Muscle of leg (tissue), 3 donors: ENCODE measurements at regions not wholly inside any gene's neighbourhood (a gene's known extent, or its start where the extent isn't known, plus 50 kb on each side); places are given as distances from the start of the nearest gene placed in this dataset.
"Not testable (repeated sequence)": the region's sequence is repeated elsewhere in the genome, so short reads cannot be mapped to it uniquely, and the experiment has no call there.

Experiments
- DNase-seq: peaks from one replicate; pipeline ENCODE4 v3.0.0; 2013
- H3K27ac ChIP-seq: one replicate; pipeline ENCODE4 v1.5.1; 2013; ENCODE audit warnings: mild to moderate bottlenecking, low read length, control low read depth
- H3K27me3 ChIP-seq: one replicate; pipeline ENCODE4 v1.6.1; 2013; ENCODE audit warnings: low read length; ENCODE audit not compliant: control insufficient read depth, insufficient read depth
- H3K36me3 ChIP-seq: one replicate; pipeline ENCODE4 v1.6.1; 2013; ENCODE audit warnings: low read length; ENCODE audit not compliant: control insufficient read depth, insufficient read depth
- H3K4me1 ChIP-seq: one replicate; pipeline ENCODE4 v1.6.1; 2013; ENCODE audit warnings: low read length; ENCODE audit not compliant: control insufficient read depth, insufficient read depth
- H3K4me3 ChIP-seq: one replicate; pipeline ENCODE4 v1.5.1; 2013; ENCODE audit warnings: low read length, control low read depth
- H3K9me3 ChIP-seq: replicated peaks from 2 replicates; pipeline ENCODE4 v1.6.1; 2013; ENCODE audit warnings: low read depth, low read length; ENCODE audit not compliant: control insufficient read depth
- WGBS: methylation state at CpG from one replicate; pipeline ENCODE4 v1.1.5; 2013; ENCODE audit warnings: missing lambda C conversion rate; ENCODE audit not compliant: insufficient coverage; 5-methylcytosine and 5-hydroxymethylcytosine counted together

DNA sequence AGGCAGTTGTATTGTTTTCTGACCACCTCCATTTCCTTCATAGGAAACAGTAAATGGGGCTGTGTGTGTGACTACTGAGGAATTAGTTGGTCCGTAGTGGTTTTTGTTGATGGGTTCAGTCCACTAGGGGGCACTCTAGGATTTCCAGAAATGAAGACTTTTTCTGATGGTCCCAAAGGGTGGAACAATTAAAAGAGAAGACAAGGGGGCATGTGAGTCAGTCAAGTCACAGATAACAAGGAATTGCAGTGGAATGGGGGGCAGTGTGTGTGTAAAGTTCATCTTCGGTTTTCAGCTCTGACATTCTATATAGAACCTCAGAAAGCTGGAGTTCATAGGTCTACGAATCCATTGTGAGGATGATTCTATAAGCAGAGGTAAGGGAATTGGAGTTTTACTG lies 186.6 kb upstream of the OR4E1 start:
- WGBS, result 10% methylated on average over 1 of the region's 3 CpGs
- Histone ChIP-seq H3K27me3 (no peaks in the 10 kb centered on the region), H3K4me1 (no peaks in the 10 kb centered on the region), H3K36me3 (no peaks in the 10 kb centered on the region), H3K9me3 (no peaks in the 10 kb centered on the region), H3K4me3 (no peak overlapping the region), H3K27ac (no peak overlapping the region)
- no peak for DNase-seq

DNA sequence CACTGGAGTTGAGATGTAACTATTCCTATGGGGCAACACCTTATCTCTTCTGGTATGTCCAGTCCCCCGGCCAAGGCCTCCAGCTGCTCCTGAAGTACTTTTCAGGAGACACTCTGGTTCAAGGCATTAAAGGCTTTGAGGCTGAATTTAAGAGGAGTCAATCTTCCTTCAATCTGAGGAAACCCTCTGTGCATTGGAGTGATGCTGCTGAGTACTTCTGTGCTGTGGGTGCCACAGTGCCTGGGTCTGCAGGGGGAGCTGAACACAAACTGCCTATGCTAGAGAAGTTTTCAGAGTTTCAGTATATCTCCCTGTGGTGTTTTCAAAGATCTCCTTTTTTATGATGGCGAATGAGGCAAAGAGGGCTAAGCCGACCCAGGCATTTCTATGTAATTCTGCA lies 179.2 kb upstream of the OR4E1 start:
- no peaks in the 10 kb centered on the region for H3K36me3 ChIP-seq
- no peaks in the 10 kb centered on the region for H3K4me1 ChIP-seq
- no peaks in the 10 kb centered on the region for H3K9me3 ChIP-seq
- no peaks in the 10 kb centered on the region for H3K27me3 ChIP-seq
- 90% methylated on average over 2 of the region's 3 CpGs for WGBS
- H3K4me3 ChIP-seq, result no peak overlapping the region
- no peak overlapping the region for H3K27ac ChIP-seq
- no peak for DNase-seq

- Histone ChIP-seq H3K27ac (no peak overlapping the region), H3K9me3 (no peaks in the 10 kb centered on the region), H3K27me3 (no peaks in the 10 kb centered on the region), H3K4me3 (no peak overlapping the region), H3K4me1 (no peaks in the 10 kb centered on the region), H3K36me3 (no peaks in the 10 kb centered on the region)
- no CpG with 5 or more reads among the region's 4 CpGs for whole genome bisulfite sequencing
- DNase-seq, result peak; percentile 10
Measured at GRCh38 chr14:21852061-21852664, 178.5 kb upstream of the OR4E1 start.

DNA sequence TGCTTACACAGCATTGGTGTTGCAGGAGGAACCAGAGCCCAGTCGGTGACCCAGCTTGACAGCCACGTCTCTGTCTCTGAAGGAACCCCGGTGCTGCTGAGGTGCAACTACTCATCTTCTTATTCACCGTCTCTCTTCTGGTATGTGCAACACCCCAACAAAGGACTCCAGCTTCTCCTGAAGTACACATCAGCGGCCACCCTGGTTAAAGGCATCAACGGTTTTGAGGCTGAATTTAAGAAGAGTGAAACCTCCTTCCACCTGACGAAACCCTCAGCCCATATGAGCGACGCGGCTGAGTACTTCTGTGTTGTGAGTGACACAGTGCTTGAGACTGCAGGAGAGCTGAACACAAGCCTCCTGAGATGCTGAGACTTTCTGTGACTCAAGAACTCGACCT lies 173.3 kb upstream of the OR4E1 start:
- H3K27ac ChIP-seq, H3K36me3 ChIP-seq, H3K9me3 ChIP-seq, H3K27me3 ChIP-seq, DNase-seq, H3K4me3 ChIP-seq, H3K4me1 ChIP-seq: not testable (repeated sequence)
- WGBS, result 81% methylated on average over 2 of the region's 11 CpGs

- no peaks in the 10 kb centered on the region for H3K27me3 ChIP-seq
- H3K4me1 ChIP-seq, result no peaks in the 10 kb centered on the region
- H3K9me3 ChIP-seq, result no peaks in the 10 kb centered on the region
- no peak for DNase-seq
- H3K36me3 ChIP-seq, result no peaks in the 10 kb centered on the region
- no peak overlapping the region for H3K4me3 ChIP-seq
- WGBS, result 64% methylated on average over 3 of the region's 13 CpGs
- no peak overlapping the region for H3K27ac ChIP-seq
Measured at GRCh38 chr14:21846227-21846885, 172.7 kb upstream of the OR4E1 start.

DNA sequence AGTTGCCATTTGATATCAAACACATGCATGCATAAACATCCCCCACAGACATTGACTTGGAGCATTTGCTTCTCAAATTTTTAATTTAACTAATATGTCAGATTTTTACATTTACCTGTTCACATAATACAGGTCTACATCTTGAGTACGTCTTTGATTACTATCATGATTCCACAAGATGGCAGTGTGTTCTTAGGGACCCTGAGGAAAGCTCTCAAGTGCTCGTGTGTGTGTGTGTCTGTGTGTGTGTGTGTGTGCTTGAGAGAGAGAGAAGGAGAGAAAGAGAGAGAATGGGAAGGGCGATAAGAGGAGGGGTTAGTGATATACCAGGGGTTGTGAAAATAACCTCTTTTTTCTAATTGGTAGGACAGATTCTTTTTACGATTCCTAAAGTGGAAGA lies 167.1 kb upstream of the OR4E1 start:
- WGBS, result no CpG with 5 or more reads among the region's 4 CpGs
- Histone ChIP-seq H3K27me3 (no peaks in the 10 kb centered on the region), H3K27ac (no peak overlapping the region), H3K4me1 (no peaks in the 10 kb centered on the region), H3K4me3 (no peak overlapping the region), H3K36me3 (no peaks in the 10 kb centered on the region), H3K9me3 (no peaks in the 10 kb centered on the region)
- no peak for DNase-seq

DNA sequence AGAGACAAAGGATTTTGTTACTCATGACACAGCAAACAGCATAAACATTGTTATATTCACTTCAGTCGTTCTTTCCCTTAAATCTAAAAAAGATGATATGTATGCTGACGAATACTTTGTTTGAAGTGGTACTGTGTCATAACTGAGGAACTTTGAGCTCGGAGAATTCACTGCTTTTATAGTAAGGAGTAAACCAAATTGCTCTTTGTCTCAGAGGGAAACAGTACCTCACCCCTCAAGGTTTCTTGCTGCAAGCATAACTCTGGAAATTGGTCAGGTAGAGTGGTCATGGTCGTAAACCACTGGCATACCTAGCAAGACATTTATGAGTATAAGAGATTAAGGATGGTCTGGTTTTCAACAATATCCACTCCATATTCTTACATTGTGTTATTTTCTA lies 160.2 kb upstream of the OR4E1 start:
- no peak for DNase-seq
- WGBS, result no CpG with 5 or more reads among the region's 4 CpGs
- H3K4me1 ChIP-seq, result no peaks in the 10 kb centered on the region
- H3K36me3 ChIP-seq, result no peaks in the 10 kb centered on the region
- H3K27ac ChIP-seq, result no peak overlapping the region
- no peaks in the 10 kb centered on the region for H3K9me3 ChIP-seq
- H3K4me3 ChIP-seq, result no peak overlapping the region
- H3K27me3 ChIP-seq, result no peaks in the 10 kb centered on the region

DNA sequence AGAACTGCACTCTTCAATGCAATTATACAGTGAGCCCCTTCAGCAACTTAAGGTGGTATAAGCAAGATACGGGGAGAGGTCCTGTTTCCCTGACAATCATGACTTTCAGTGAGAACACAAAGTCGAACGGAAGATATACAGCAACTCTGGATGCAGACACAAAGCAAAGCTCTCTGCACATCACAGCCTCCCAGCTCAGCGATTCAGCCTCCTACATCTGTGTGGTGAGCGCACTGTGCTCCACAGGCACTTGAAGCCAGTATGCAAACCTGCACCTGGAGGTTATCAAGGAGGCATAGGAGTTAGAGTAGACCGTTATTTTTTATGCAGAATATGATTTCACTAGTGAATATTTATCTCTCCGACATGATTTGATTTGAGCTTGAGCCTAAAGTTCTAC lies 152.2 kb upstream of the OR4E1 start:
- no peak for DNase-seq
- no peaks in the 10 kb centered on the region for H3K27me3 ChIP-seq
- no peak overlapping the region for H3K27ac ChIP-seq
- H3K4me1 ChIP-seq, result no peaks in the 10 kb centered on the region
- no peaks in the 10 kb centered on the region for H3K36me3 ChIP-seq
- WGBS, result no CpG with 5 or more reads among the region's 7 CpGs
- H3K9me3 ChIP-seq, result no peaks in the 10 kb centered on the region
- H3K4me3 ChIP-seq, result no peak overlapping the region

DNA sequence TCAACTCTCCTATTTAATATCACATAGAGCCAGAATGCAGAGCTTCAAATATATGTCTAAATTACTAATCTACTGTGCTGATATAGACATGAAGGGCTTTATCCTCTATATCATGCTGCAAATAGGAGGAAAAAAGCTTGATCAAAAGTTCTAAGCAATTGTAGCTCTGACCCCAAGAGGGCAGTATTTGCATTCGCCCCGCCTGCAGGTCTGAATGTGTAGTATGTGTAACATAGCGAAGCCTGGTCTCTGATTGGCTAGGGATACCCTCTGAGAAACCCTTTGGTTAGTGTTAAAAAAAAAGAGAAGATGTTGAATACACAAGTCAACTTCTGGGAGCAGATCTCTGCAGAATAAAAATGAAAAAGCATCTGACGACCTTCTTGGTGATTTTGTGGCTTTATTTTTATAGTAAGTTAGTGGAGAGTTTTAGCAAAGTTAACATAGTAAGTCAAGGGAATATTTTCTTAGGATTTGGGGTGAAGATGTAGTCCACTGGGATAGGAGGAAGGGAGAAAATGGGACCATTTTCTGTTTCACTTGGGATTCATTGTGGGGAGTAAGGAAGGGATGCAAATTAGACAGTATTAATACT lies 151.6 kb upstream of the OR4E1 start:
- no peak for DNase-seq
- Histone ChIP-seq H3K36me3 (no peaks in the 10 kb centered on the region), H3K4me3 (no peak overlapping the region), H3K4me1 (no peaks in the 10 kb centered on the region), H3K27ac (no peak overlapping the region), H3K9me3 (no peaks in the 10 kb centered on the region), H3K27me3 (no peaks in the 10 kb centered on the region)
- whole genome bisulfite sequencing, result 14% methylated on average over 2 of the region's 4 CpGs

DNA sequence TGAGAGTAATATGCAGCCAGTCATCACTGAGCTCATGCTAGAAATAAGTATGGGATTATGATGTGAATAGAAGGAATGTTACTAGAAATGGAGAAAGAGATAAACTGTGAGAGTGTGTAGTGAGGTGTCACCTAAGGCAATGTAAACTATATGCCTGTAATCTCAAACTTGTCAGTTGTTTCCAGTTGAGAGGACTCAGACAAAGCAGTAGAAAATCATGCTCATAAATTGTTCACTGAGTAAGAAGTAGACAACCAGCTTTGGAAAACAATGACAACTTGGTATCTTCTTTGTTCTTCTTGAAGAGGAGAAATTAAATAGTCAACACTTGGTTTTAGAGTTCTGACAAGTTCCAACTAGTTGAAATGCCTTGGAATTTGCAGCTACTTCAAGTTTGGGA lies 148.5 kb upstream of the OR4E1 start:
- no peak overlapping the region for H3K27ac ChIP-seq
- no peaks in the 10 kb centered on the region for H3K4me1 ChIP-seq
- no peak overlapping the region for H3K4me3 ChIP-seq
- no peaks in the 10 kb centered on the region for H3K9me3 ChIP-seq
- no peaks in the 10 kb centered on the region for H3K36me3 ChIP-seq
- DNase-seq, result no peak
- H3K27me3 ChIP-seq, result no peaks in the 10 kb centered on the region
